ENCODE measurements at regions not wholly inside any gene's neighbourhood (a gene's known extent, or its start where the extent isn't known, plus 50 kb on each side); places are given as distances from the start of the nearest gene placed in this dataset.
A peak's percentile ranks its signal among the peaks of the same experiment; 100 is the strongest.

DNA sequence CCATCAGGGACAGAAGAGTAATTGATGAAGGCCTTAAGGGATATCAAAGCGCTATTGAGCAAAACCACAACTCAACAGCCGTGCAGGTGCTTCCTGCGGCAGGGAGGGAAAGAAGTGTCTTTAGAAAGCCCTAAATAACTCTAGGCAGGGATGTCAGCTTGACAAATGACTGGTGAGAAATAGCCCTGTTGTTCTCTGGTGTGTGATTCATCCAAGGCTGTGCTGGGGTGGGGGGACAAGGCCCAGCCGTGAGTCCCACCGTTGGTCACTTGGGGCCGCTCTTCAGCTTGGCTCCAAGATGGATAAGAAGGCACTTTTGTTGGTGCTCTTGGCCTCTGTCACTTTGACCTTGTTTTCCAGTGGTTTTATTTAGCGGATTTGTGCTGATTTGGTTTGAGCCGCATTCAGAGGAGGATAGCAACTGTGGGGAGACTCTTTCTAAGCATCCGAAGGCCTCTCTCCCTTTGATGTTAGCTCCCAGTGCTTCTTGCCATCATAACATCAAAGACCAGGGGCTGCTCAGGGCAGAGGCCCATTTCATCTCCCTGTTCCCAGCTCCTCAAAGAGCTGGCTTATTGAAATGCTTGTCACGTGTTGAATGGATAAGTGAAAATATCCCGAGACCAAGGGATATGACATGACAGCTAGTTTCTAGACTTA is 130.3 kb upstream of the SERP2 start:
- DNase-seq (ENCODE audit: low read depth), result peak; percentile 89
- no peak overlapping the region for H3K4me3 ChIP-seq (ENCODE audit: low read depth, low read length)
- TF ChIP-seq, protein P1, sequence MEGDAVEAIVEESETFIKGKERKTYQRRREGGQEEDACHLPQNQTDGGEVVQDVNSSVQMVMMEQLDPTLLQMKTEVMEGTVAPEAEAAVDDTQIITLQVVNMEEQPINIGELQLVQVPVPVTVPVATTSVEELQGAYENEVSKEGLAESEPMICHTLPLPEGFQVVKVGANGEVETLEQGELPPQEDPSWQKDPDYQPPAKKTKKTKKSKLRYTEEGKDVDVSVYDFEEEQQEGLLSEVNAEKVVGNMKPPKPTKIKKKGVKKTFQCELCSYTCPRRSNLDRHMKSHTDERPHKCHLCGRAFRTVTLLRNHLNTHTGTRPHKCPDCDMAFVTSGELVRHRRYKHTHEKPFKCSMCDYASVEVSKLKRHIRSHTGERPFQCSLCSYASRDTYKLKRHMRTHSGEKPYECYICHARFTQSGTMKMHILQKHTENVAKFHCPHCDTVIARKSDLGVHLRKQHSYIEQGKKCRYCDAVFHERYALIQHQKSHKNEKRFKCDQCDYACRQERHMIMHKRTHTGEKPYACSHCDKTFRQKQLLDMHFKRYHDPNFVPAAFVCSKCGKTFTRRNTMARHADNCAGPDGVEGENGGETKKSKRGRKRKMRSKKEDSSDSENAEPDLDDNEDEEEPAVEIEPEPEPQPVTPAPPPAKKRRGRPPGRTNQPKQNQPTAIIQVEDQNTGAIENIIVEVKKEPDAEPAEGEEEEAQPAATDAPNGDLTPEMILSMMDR (conservative IDR thresholded peaks at IDR 0.05; ENCODE audit: low read depth, low read length), result peak; percentile 73

DNA sequence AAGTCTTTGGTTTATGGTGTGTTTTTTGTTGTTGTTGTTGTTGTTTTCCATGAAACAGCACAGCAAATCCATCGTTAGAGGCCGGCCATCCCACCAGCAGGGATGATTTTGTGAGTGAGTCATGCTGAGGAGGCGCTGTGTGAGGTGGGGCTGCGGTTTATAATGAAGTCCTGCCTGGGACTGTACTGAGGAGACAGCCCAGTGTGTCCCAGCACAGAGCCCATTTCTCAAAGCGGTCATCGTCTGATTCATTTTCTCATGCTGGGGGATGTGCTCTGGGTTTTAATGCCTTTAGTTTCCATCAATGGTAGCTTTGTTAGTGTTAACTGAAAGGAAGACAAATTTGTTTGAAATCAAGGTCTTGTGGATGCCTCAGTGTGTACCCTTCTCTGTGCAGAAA is 129.3 kb upstream of the SERP2 start:
- TF ChIP-seq, protein P1 (conservative IDR thresholded peaks at IDR 0.05; ENCODE audit: low read depth, low read length), result no peak
- H3K4me3 ChIP-seq (ENCODE audit: low read depth, low read length), result no peak overlapping the region
- DNase-seq (ENCODE audit: low read depth), result peak; percentile 80

DNA sequence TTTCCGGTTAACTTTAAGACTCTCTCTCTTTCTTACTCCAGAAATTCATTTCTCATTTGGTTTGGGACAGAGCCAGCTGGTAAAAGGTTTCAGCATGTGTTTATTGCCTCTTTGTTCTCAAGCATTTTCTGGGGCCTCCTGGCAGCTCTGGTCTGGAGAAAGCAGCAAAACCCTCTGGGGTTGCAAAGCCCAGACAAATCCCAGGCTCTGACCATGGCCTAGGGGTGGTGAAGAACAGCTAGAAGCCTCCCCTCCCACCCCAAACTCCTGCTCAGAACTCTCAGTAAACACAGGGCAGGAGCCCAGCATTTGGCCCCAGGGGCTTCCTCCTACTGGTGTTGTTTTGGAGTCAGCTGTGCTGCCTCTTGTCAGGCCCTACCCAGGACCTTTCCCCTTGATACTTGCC is 124.2 kb upstream of the SERP2 start:
- peak; percentile 87 for DNase-seq (ENCODE audit: low read depth)
- no peak overlapping the region for H3K4me3 ChIP-seq (ENCODE audit: low read depth, low read length)
- TF ChIP-seq, protein P1 (conservative IDR thresholded peaks at IDR 0.05; ENCODE audit: low read depth, low read length), result no peak

DNA sequence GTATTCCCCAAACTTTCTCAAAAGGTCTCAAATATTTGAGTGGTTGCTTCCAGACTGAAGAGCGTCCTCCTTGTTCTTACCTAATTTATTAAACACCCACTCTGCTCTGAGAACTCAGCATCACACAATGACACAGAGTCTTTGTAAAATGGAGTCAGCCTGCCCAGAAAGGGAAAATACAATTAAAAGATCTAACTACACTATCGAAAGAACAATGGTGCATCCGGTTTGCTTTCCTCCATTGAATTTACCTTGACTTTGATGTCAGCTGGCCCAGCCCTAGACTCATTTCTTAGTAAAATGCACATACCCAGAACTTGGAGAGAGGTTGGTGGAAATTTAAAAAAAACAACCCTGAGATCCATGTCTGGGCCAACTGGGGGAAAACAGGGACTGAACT is 120.7 kb upstream of the SERP2 start:
- TF ChIP-seq, protein P1 (conservative IDR thresholded peaks at IDR 0.05; ENCODE audit: low read depth, low read length), result no peak
- DNase-seq (ENCODE audit: low read depth), result no peak
- H3K4me3 ChIP-seq (ENCODE audit: low read depth, low read length), result no peak overlapping the region

DNA sequence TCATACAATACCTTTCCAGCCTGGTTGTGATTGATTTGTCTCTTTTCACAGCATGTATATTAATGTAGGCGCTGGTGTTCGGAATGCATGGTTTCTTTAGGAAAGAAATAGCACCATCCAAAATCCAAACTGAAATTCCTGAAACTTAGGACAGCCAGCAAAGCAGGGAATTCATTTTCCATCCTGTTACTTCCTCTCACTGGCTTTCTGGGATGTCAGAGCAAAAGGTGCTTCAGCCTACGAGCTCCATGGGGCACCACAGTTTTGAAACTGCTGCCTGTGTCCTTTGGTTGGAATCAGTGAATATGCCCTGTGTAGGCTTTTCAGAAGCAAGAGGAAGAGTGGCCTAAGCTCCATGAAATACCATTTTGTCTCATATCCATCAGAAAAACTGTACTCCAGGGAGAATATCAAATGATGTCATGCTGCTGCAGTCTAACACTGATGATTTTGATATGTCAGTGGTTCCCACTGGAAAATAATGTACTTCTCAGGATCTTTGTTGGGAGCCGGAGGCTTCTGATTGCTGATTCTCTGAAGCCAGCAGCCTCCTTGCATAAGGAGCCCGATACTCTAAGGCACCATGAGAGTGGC is 117.8 kb upstream of the SERP2 start:
- TF ChIP-seq, protein P1 (conservative IDR thresholded peaks at IDR 0.05; ENCODE audit: low read depth, low read length), result no peak
- H3K4me3 ChIP-seq (ENCODE audit: low read depth, low read length), result no peak overlapping the region
- DNase-seq (ENCODE audit: low read depth), result no peak

DNA sequence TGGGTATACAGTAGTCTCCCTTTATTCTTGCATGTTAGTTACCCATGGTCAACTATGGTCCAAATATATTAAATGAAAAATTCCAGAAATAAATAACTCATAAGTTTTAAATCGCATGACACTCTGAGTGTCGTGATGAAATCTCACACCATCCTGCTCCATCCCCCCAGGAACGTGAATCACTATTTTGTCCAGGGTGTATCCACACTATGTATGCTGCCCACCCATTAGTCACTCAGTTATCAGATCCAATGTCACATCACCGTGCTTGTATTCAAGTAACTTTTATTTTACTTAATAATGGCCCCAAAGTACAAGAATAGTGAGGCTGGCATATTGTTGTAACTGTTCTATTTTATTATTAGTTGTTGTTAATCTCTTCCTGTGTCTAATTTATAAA is 115.8 kb upstream of the SERP2 start:
- no peak for DNase-seq (ENCODE audit: low read depth)
- no peak overlapping the region for H3K4me3 ChIP-seq (ENCODE audit: low read depth, low read length)
- TF ChIP-seq, protein P1 (conservative IDR thresholded peaks at IDR 0.05; ENCODE audit: low read depth, low read length), result no peak
